ENCODE measurements at regions not wholly inside any gene's neighbourhood (a gene's known extent, or its start where the extent isn't known, plus 50 kb on each side); places are given as distances from the start of the nearest gene placed in this dataset.

- DNase-seq (ENCODE audit: low read depth): no peak
- TF ChIP-seq MYC (IDR thresholded peaks at IDR 0.05; ENCODE audit: low read depth, low read length) (no peak), POLR2A (IDR thresholded peaks at IDR 0.05; ENCODE audit: extremely low read depth, insufficient read length) (no peak)
- TF ChIP-seq, protein P1, sequence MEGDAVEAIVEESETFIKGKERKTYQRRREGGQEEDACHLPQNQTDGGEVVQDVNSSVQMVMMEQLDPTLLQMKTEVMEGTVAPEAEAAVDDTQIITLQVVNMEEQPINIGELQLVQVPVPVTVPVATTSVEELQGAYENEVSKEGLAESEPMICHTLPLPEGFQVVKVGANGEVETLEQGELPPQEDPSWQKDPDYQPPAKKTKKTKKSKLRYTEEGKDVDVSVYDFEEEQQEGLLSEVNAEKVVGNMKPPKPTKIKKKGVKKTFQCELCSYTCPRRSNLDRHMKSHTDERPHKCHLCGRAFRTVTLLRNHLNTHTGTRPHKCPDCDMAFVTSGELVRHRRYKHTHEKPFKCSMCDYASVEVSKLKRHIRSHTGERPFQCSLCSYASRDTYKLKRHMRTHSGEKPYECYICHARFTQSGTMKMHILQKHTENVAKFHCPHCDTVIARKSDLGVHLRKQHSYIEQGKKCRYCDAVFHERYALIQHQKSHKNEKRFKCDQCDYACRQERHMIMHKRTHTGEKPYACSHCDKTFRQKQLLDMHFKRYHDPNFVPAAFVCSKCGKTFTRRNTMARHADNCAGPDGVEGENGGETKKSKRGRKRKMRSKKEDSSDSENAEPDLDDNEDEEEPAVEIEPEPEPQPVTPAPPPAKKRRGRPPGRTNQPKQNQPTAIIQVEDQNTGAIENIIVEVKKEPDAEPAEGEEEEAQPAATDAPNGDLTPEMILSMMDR (IDR thresholded peaks at IDR 0.05; ENCODE audit: low read depth, low read length): no peak
- TF ChIP-seq, protein P2, sequence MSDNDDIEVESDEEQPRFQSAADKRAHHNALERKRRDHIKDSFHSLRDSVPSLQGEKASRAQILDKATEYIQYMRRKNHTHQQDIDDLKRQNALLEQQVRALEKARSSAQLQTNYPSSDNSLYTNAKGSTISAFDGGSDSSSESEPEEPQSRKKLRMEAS (IDR thresholded peaks at IDR 0.05; ENCODE audit: low read depth, low read length): no peak
- H3K4me3 ChIP-seq (ENCODE audit: low read depth, low read length): no peak overlapping the region
Observed at GRCh38 chr4:83785891-83786290, 250.0 kb downstream of the GPAT3 start.

- TF ChIP-seq POLR2A (IDR thresholded peaks at IDR 0.05; ENCODE audit: extremely low read depth, insufficient read length): no peak
- TF ChIP-seq, protein P1 (IDR thresholded peaks at IDR 0.05; ENCODE audit: low read depth, low read length): no peak
- no peak for TF ChIP-seq MYC (IDR thresholded peaks at IDR 0.05; ENCODE audit: low read depth, low read length)
- TF ChIP-seq, protein P2 (IDR thresholded peaks at IDR 0.05; ENCODE audit: low read depth, low read length): no peak
- DNase-seq (ENCODE audit: low read depth): no peak
- no peak overlapping the region for H3K4me3 ChIP-seq (ENCODE audit: low read depth, low read length)
Observed at GRCh38 chr4:83783215-83783614, 247.3 kb downstream of the GPAT3 start.

- no peak for DNase-seq (ENCODE audit: low read depth)
Observed at GRCh38 chr4:83782591-83782990, 246.7 kb downstream of the GPAT3 start.

DNA sequence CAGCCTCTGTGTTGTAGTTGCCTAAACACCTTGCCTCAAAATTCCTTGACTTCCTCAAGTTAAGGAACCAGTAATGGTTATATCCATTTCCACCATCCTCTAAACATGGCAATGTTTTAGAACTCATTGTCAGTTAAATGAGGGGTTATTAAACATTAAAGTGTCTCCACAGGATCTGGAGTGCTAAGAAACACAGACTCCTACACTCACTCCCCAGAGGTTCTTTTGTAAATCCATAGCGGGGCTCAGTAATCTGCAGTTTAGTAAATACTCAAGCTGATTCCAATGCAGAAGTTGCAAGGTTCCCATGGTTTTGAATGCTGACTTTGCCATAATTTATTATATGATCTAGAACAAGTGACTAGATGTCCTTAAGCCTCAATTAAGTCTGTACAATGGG is 245.5 kb downstream of the GPAT3 start:
- TF ChIP-seq, protein P2 (IDR thresholded peaks at IDR 0.05; ENCODE audit: low read depth, low read length): no peak
- no peak for TF ChIP-seq POLR2A (IDR thresholded peaks at IDR 0.05; ENCODE audit: extremely low read depth, insufficient read length)
- TF ChIP-seq MYC (IDR thresholded peaks at IDR 0.05; ENCODE audit: low read depth, low read length): no peak
- TF ChIP-seq, protein P1 (IDR thresholded peaks at IDR 0.05; ENCODE audit: low read depth, low read length): no peak
- no peak for DNase-seq (ENCODE audit: low read depth)
- no peak overlapping the region for H3K4me3 ChIP-seq (ENCODE audit: low read depth, low read length)

More at GRCh38 chr4:83782591-83782990, 246.7 kb downstream of the GPAT3 start:
- no peak overlapping the region for H3K4me3 ChIP-seq (ENCODE audit: low read depth, low read length)
- TF ChIP-seq MYC (IDR thresholded peaks at IDR 0.05; ENCODE audit: low read depth, low read length): no peak

- no peak overlapping the region for H3K4me3 ChIP-seq (ENCODE audit: low read depth, low read length)
- DNase-seq (ENCODE audit: low read depth): no peak
- TF ChIP-seq, protein P1 (IDR thresholded peaks at IDR 0.05; ENCODE audit: low read depth, low read length): no peak
- TF ChIP-seq POLR2A (IDR thresholded peaks at IDR 0.05; ENCODE audit: extremely low read depth, insufficient read length) (no peak), MYC (IDR thresholded peaks at IDR 0.05; ENCODE audit: low read depth, low read length) (no peak)
- TF ChIP-seq, protein P2 (IDR thresholded peaks at IDR 0.05; ENCODE audit: low read depth, low read length): no peak
Observed at GRCh38 chr4:83780053-83780733, 244.3 kb downstream of the GPAT3 start.

DNA sequence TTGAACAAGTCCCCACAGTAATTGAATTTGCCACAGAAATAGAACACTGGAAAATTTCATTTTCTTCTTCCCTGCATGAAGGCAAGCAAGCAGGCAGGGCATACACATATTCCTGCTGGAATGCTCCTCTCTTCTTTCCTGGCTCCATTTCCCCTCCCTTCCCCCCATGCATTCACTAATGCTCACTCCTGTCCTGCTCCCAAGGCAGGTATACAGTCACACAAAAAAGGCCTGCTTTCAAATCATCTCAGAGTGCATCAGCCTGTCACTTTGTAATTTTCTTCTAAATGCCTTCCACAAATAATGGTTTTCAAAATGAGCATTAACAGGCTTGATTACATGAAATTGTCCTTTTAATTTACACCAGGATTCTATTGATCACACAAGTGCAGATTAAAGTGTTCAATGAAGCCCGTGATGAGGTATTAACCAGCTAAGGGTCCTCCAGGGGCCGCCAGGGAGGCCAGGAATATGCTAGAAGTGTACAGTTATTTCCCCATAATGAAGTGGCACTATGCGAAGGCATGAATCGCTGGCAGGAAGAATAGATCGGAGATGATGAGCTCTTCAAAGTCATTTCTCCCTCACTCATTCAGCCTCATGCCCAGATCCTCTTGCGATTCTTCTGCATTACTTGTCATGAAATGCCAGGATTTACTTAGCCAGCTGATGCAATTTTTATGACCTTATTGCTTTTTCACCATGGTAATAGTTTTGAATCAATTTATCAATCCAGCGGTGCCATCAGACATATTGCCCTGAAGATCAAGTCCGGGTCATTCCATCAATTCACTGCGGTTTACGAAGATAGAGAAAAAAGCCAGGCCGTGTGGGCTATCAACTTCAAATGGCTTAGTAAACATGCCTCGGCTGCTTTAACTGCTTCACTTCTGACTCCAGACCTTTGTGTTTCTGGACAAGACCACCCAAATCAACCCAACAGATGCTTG is 243.5 kb downstream of the GPAT3 start:
- H3K4me3 ChIP-seq (ENCODE audit: low read depth, low read length): no peak overlapping the region
- DNase-seq (ENCODE audit: low read depth): no peak
- TF ChIP-seq POLR2A (IDR thresholded peaks at IDR 0.05; ENCODE audit: extremely low read depth, insufficient read length): no peak
- TF ChIP-seq, protein P1 (IDR thresholded peaks at IDR 0.05; ENCODE audit: low read depth, low read length): no peak
- TF ChIP-seq MYC (IDR thresholded peaks at IDR 0.05; ENCODE audit: low read depth, low read length): no peak
- TF ChIP-seq, protein P2 (IDR thresholded peaks at IDR 0.05; ENCODE audit: low read depth, low read length): no peak
